22Rv1 (cell line): ENCODE measurements at regions not wholly inside any gene's neighbourhood (a gene's known extent, or its start where the extent isn't known, plus 50 kb on each side); places are given as distances from the start of the nearest gene placed in this dataset.

ENCODE experiments used
- ZFX ChIP-seq: fragments of 450-650 bp; IDR thresholded peaks from 2 replicates; pipeline ENCODE4 v1.6.1; 2017; ENCODE audit warnings: antibody characterized with exemption, borderline replicate concordance
- TF ChIP-seq, protein P1 (sequence below): fragments of 450-650 bp; IDR thresholded peaks from 2 replicates; pipeline ENCODE4 v1.5.1; 2017; ENCODE audit warnings: mild to moderate bottlenecking

DNA sequence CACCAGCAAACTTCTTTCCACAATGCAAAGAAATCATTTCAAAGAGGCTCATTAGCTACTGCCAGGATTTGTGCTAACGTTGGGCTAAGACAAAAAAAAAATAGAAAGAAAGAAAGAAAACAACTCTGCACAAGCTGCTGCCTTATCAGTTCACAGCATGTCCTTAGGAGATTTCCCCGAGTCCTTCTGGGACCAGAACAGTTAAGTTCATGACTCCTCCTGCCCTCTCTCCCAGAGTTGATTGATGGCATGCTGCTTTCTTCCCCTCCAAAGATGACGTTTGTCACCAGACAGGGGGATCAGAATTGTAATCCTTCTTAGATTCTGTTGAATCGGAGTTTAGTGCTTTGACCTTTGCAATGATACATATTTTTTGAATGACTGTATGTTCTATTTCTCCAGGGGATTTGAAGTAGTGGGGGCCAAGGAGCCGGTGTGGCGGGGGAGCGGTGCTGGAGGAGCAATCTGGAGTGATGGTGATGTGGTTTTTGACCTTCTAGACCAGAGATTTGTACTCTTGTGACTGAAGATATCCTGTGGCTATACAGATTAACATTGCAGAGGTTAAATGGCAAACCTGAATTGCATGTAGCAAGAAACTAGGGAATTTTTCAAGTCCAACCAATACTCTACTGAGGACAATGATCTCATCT, 409.2 kb upstream of the TMPO start:
- TF ChIP-seq ZFX = no peak
- TF ChIP-seq, protein P1, sequence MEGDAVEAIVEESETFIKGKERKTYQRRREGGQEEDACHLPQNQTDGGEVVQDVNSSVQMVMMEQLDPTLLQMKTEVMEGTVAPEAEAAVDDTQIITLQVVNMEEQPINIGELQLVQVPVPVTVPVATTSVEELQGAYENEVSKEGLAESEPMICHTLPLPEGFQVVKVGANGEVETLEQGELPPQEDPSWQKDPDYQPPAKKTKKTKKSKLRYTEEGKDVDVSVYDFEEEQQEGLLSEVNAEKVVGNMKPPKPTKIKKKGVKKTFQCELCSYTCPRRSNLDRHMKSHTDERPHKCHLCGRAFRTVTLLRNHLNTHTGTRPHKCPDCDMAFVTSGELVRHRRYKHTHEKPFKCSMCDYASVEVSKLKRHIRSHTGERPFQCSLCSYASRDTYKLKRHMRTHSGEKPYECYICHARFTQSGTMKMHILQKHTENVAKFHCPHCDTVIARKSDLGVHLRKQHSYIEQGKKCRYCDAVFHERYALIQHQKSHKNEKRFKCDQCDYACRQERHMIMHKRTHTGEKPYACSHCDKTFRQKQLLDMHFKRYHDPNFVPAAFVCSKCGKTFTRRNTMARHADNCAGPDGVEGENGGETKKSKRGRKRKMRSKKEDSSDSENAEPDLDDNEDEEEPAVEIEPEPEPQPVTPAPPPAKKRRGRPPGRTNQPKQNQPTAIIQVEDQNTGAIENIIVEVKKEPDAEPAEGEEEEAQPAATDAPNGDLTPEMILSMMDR = no peak
